HG03045 (cell line): ENCODE measurements at regions not wholly inside any gene's neighbourhood (a gene's known extent, or its start where the extent isn't known, plus 50 kb on each side); places are given as distances from the start of the nearest gene placed in this dataset.

Experiments used
- ATAC-seq: cut with Tn5 transposase; IDR thresholded peaks from one replicate; pipeline ENCODE4 v1.9.1; 2021; ENCODE audit warnings: mild to moderate bottlenecking, moderate library complexity; ENCODE audit not compliant: unreplicated experiment

DNA sequence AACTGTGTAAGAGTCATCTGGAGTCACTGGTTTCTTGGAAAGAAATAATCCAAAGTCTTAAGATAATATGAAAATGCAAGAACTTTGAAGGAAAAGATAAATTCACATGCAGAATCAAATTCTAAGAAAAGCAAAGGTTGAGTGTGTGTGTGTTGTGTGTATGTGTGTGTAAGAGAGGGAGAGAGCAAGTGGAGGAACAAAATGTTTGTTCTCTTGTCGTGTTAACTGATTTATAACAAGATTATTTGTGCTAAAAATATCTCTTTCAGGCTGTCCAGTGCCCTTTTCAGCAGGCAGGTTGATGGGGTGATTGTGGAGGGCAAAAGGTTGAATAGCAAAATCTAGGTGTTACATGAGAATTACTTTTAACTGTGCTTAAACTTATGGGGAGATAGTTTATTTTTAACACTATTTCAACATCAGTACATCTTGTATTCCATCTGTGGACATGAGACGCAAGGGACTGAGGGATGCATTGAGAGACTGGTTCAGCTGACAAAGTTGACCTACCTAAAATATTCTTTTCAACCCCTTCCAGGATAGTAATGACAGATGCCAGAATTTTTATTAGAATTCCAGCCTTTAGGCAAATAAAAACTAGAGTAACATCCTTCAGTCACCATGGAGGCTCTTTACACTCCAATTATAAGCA is 342.4 kb upstream of the CD180 start:
- no peak for ATAC-seq

DNA sequence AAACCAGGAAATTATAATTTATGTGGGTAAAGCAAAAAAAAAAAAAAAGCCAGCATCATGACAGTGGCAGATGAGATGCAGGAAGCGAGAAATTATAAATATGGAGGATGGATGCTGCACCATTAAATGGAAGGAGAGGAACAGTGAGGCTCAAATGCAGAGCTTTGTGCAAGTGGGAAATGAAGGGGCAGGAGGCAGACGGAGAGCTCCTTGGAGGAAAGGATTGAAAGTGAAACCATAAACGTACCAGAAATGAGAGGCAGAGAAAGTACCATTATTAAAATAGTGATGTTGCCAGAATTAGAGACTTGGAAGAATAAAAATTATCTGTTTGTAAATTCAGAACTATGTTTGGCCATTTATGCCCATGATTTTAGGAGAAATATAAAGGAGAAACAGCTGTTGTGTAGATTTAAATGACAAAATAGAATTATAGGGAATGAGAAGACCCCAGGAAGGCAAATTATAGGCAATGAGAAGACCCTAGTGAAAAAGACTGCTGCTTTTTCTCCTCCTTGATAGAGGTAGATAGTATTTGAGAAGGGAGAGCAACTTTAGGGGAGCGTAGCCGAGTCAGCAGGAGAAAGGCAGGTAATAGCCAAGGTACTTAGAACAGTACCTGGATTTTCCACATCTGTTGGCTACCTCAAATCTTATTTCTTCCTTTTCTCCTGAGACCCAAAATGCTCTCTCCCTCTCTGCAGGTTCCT is 341.0 kb upstream of the CD180 start:
- no peak for ATAC-seq

DNA sequence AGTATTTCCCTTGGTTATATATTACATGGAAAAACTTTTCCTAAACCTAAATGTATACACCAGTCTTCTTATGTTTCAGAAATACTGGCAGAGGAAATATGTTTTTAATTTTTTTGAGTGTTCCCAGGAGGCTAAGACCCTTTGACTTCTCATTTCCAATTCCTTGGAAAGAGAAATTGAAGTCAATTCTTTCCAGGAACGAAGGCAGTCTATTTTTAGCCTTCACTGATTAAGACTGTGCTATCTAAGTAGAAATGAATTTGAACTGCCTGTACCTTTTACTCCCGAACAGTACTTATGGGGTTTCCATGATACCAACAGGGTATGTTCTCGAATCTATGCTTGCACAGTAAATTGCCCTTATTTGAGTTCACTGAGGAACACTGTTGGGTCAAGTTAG is 340.3 kb upstream of the CD180 start:
- no peak for ATAC-seq

DNA sequence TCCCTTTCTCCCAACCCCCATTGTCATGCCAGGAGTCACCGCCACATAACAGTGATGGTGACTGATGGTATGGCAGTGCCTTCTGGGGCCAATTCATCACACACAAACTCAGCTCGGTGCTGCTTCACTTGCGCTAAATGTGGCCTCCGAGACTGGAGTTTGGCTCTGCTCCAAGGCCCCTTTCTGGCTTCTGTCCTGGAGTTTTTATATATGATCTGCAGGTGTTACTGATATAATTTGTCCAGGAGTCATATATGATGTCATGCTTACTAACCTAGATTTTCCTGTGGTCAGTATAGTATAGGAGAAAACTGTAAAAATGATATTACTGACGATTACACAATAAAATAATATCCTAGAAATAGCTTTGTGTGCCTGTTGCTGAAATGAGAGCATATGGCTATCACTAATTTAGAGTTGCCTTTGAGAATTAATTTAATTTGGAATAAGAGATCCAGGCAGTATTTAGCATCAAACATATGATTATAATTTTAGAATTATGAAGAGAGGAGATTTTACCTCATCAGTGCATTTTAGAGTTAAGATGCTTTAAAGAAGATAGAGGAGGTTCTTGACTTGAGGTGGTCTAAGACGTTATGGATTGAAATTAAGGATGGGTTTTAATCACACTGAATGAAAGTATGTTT is 334.1 kb upstream of the CD180 start:
- no peak for ATAC-seq

DNA sequence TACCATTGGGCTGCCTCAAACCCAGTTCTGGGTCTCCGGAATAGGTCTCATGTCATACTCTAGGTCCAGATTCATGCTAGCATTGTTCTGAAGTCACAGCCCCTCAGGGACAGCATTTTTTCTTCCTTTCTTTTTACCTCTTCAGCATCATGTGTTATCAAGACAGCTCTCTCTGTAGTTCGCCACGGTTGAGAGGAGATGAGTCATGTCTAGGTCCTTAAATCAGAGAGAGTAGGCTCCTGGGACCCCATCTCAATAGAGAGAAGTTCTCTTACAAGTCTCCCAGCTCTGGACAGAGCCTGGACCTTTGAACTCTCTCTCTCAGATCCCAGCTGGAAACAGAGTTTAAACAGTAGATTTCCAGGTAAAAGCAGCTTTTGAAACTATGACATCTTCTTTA is 332.4 kb upstream of the CD180 start:
- no peak for ATAC-seq

DNA sequence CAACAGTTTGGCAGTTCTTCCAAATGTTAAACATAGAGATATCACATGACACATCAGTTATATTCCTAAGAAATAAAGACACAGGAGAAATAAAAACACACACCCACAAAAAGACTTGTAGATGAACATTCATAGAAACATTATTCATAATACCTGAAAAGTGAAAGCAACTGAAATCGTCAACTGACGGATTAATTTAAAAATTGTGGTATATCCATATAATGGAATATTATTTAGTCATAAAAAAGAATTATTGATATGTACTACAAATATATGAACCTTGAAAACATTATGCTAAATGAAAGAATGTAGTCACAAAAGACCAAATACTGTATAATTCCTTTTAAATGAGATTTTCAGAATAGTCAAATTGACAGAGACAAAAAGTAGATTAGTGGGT is 330.2 kb upstream of the CD180 start:
- ATAC-seq, result no peak

DNA sequence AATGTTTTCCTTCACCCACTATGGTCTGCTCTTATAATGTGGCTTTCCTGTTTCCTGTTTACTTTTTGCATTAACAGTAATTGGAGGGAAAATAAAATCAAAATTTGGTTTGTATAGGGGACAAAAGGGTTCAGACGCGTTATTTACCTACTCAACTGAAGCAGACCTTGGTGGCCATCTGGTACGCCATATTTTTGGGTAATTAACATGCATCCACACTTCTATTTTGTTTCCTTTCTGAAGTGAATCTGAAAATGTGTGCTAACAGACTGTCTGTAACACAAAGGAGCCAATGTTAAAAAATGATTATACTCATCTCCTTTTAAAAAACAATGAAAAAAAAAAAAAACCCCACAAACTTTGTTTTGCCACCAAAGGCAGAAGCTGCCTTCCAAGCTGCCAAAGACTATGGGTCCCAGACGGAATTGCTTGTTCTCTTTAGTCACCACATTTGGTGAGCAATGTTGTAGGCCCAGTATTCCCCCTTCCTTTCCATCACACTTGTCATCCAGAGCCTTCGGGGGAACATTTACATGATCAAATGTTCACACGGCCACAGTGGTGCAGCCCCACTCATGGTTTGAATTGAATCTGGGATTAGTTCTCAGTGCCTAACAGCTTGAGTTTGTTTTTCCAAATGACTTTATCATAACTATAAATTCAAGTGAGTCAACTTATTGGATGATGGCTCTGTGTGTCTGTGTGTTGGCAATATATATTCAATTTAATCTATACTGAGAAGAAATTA is 323.7 kb upstream of the CD180 start:
- ATAC-seq, result no peak

DNA sequence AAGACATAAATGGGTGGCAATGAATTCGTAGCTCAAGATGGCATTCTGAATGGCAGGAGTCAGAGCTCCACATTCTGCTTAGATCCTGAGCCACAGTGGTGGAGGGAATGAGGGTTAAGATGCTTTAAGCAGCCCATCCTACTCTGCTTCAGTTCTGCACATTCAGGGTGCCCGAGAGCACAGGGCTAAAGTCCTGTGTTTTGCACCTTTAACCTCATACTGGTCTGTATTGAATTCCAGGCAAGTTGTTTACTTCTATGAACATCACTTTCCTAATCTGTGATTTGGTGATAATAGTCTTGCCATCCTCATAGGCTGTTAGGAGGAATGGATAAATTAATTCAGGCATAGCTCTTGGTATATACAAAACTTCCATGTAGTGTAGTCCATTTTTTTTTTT is 321.6 kb upstream of the CD180 start:
- no peak for ATAC-seq

DNA sequence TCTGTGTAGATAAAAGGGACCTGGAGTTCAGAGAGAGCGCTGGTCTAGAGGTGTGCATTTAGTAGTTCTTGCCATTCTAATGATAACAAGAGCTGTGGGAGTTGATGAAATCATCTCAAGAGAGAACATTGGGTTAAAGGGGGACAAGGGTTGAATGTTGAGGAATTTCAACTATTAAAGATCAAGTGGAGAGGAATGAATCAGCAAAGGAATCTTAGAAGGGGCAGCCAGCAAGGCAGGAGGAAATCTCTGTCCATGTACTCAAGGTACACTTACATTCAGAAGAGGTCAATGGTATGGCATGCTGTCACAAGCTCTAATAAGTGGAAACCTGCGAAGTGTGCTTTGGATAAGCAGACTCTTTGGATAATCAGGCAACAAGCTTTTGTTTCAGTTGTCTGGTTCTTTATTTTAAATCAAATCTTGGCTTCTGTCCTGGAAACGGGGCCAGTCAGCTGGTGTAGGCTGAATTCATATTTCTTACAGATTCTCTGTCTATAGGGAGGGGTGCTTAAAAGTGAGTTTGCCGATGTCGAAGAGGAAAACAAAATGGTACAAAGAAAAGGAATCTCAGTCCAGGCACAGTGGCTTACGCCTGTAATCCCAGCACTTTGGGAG is 320.5 kb upstream of the CD180 start:
- ATAC-seq, result no peak

DNA sequence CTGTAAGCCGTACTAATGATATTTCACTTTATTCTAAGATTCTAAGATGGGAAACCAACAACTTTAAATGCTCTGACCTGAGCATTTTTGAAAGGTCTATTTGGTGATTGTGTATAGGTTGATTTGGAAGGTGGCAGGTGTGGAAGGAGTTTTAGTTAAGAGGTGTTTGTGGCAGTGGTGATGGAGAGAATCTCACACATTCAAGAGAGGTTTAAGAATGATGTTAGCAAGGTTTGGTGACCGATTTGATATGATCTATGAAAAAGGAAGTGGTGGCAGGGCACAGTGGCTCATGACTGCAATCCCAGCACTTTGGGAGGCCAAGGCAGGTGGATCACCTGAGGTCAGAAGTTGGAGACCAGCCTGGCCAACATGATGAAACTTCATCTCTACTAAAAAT is 319.2 kb upstream of the CD180 start:
- no peak for ATAC-seq

DNA sequence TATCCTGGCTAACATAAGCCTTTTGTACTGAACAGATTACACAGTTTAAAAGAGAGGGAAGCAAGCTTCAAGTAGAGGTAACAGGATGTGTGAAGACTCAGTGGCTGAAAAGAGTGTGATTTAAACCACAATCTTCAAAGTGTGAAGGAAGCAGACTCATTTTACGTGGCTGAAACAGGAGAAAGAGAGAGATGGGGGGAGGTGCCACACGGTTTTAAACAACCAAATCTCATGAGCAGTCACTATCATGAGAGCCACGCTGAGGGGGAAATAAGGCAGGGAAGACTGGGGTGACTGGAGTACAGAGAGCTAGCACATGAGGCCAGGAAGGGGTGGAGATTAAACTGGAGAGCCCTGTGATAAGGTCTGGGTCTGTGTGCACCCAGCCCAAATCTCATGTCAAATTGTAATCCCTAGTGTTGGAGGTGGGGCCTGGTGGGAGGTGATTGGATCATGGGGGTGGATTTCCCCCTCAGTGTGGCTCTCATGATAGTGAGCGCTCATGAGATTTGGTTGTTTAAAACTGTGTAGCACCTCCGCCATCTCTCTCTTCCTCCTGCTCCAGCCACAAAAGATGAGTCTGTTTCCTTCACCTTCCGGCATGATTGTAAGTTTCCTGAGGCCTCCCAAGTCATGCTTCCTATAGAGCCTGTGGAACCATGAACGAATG is 318.6 kb upstream of the CD180 start:
- no peak for ATAC-seq

DNA sequence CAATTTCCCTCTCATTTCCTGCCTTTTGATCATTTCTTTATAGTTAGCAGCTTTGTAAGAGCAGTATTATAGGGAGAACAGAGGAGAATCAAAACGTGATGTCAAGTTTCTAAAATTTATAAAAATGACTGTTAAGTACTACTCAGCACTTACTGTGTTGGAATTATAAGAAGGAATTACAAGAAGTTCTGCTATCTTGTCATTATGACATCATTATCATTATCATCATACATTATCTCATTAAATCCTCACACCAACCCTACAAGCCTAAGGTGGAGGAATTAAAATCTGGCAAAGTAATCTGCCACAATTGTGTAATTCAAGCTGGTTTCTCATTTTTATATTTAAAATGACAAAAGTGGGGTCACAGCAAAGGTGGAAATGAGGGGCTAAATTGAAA is 316.2 kb upstream of the CD180 start:
- ATAC-seq, result no peak

DNA sequence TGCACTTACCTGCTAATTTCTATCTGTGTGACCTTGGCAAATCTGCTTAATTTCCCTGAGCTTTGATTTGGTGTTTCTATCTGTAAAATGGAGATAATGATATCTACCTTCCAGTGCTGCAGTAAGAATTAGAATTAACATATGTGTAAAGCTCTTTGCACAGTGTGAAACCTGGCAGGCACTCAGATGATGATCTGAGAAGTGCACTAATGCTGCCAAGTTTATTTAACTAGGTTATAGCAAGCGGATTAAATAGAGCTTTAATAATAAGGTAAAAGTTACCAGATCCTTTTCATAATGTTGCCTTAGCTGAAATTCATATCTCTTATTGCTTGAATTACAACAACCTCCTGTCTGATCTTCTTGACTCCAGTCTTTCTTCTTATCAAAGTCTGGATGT is 315.3 kb upstream of the CD180 start:
- no peak for ATAC-seq

DNA sequence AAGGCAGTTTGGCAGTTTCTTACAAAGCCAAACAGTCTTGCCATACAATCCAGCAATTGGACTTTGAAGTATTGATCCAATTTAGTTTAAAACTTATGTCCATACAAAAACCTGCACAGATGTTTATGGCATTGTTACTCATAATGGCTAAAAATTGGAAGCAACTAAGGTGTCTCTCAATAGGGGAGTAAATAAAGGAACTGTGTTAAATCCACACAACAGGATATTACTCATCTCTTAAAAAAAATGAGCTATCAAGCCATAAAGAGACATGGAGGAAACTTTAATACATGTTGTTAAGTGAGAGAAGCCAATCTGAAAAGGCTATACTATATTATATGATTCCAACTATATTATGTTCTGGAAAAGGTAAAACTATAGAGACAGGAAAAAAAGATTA is 313.6 kb upstream of the CD180 start:
- ATAC-seq, result no peak

DNA sequence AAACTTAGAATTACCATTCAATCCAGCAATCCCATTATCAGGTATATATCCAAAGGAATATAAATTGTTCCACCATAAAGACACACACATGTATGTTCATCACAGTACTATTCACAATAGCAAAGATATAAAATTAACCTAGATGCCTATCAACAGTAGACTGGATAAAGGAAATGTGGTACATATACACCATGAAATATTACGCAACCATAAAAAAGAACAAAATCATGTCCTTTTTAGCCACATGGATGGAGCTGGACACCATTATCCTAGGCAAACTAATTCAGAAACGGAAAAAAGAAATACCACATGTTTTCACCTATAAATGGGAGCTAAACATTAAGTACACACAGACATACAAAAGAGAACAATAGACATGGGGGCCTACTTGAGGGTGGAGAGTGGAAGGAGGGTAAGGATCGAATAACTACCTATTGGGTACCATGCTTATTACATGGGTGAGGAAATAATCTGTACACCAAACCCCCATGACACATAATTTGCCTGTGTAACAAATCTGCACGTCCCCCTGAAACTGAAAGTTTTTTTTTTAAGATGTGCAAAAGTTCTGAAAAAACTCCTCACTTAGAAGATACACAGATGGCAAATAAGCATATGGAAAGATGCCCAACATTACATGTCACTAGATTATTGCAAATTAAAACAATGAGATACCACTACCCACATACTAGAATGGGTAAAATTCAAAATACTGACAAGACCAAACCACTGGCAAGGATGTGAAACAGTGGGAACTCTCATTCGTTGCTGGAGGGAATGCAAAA is 313.0 kb upstream of the CD180 start:
- no peak for ATAC-seq

DNA sequence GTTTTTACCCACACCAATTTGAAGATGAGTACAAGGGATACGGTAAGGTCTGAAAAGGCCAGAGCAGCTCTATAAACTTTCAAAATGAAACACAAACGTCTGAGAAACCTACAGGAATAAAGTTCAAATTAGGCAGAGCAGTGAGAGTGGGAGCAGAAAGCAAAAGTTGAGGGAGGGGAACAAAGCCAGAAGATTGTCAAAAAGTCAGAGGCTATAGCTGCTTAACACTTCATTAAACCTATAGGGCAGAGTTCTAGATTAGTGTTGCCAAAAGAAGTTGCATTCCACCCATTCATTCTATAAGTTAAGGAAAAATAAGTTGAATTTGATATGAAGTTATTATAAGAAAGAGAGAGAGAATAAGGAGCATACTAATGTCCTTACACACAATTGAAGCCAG is 309.6 kb upstream of the CD180 start:
- no peak for ATAC-seq

DNA sequence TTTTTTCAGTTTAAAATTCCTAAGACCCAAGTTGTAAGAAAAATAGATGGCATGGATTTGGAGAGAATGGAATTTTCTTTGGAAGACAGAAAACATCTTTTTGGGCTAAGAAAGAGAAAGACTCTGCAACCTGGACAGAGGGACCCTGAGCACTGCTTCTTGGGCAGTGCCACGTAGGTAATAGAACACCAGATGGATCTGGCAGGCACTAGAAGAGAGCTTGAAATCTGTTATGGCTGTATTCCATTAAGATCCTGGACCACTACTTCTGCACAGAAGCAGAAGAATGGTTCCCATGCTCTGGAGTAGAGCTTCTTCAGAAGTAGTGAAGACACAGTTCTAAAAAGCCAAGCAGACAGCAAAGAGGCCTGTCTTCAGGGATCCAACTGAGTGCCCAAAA is 306.4 kb upstream of the CD180 start:
- no peak for ATAC-seq

DNA sequence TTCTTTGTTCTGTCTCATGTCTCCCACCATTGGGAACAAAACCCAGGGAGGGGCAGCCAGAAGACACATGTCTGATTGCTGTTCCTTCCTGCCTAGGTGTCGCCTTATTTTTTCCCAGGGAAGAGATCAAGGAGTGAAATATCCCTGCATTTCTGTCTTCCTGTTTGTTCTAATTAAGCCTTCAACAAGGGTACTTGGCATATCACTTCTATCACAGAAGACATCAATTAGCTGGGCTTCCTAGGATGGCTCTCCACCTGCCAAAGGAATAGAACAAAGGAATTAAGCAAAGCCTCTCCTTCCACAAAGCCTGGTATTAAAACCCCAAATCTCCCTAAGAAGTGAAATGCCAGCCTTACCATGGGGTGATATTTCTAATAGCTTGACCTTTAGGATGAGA is 299.5 kb upstream of the CD180 start:
- ATAC-seq, result no peak

DNA sequence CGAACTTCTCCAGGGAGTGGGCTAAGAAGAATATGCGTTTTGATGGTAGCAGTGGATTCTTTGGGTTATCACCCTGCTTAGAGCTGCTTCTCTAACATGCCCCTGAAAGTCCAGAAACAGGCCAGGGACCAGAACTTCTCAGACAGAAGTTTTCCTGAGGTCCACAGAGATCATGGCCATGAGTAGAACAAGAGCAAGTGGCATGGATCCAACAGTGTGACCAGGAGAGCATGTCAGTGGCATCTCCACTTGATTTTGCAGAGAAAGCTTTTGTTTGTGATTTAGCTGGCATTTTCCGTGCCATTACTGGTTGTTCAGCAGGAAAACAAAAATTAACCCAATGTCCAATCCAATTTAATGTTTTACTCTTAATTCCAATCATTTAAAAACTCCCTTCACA is 298.5 kb upstream of the CD180 start:
- ATAC-seq, result no peak
